GM18858 (cell line): ENCODE measurements at regions not wholly inside any gene's neighbourhood (a gene's known extent, or its start where the extent isn't known, plus 50 kb on each side); places are given as distances from the start of the nearest gene placed in this dataset.
"Not testable (repeated sequence)": the region's sequence is repeated elsewhere in the genome, so short reads cannot be mapped to it uniquely, and the experiment has no call there.

ENCODE experiments used
- ATAC-seq: cut with Tn5 transposase; IDR thresholded peaks from one replicate; pipeline ENCODE4 v1.9.1; 2021; ENCODE audit not compliant: unreplicated experiment

GRCh38 chr7:92924800-92925199 is 88.4 kb upstream of the CDK6 start:
- ATAC-seq = no peak

GRCh38 chr7:92917230-92917629 is 80.9 kb upstream of the CDK6 start:
- no peak for ATAC-seq

DNA sequence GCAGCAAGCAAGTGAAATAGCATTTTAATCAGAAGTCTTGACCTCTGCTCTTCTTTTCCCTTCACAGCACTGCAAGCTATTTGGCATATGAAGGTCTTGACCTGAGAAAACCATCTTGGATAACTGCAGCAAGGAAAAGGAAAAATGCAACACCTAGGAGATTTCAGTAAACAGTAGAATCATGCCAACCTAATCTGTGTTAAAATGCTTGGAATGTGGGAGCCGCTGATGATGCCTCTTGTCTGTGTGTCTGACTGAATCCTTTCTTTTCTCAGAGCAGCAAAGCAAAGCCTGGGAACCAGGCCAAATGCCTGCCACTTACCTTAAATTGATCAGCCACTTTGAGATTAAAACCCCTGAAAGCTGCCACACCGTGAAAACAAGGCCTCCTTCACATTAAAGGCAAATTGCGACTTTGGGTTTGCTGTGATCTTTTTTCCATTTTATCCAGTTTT is 80.4 kb upstream of the CDK6 start:
- ATAC-seq = no peak

GRCh38 chr7:92915348-92915747 is 79.0 kb upstream of the CDK6 start:
- ATAC-seq = no peak

- ATAC-seq = no peak
Measured at GRCh38 chr7:92914645-92915044, 78.3 kb upstream of the CDK6 start.

GRCh38 chr7:92913849-92914248 is 77.5 kb upstream of the CDK6 start:
- ATAC-seq = no peak

DNA sequence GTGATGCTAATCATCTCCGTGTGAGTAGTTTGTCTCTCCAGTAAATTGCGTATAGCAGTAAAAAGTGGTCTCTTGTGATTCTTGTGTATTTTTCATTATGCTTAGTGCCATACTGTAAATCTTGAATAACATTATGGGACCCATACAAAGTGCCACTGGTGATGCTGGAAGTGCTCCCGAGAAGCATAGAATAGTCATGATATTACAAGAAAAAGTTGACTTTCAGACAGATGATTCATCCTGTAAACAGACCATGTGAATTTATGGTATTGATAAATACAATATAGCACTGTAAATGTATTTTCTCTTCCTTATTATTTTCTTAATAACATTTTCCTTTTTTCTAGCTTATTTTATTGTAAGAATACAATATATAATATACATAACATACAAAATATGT is 74.6 kb upstream of the CDK6 start:
- ATAC-seq = no peak

DNA sequence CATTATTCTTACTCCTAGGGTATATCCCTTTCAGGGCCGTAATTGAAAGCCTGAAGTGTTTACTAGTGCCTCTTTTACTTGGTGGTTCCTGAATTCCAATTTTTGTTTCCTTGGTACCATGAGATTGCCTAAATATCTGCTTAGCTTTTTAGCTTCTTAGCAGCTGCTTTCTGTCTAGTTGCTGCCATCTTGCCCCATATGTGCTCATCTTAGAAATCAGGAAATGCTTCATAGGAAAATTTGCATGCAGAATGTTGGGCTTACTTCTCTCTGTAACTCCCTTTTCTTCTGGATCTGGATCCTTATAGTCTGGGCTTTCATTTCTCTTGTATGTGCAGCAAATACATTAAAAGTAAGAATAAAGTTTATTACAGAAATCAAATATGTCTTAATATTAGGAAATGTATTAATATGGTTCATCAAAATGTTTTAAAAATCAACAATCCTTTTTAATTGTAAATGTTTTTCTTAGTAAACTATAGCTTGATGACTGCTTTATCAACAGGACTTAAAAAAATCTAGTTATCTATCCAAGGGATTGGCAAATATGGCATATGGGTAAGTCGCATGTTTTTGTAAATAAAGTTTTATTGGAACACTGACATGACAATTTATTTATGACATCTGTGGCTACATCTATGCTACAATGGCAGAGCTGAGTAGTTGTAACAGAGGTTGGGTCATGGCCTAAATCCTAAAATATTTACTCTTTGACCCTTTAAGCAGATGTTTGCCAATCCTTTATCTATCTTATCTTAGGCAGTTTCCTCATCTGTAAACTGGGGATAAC is 73.5 kb upstream of the CDK6 start:
- ATAC-seq = no peak

DNA sequence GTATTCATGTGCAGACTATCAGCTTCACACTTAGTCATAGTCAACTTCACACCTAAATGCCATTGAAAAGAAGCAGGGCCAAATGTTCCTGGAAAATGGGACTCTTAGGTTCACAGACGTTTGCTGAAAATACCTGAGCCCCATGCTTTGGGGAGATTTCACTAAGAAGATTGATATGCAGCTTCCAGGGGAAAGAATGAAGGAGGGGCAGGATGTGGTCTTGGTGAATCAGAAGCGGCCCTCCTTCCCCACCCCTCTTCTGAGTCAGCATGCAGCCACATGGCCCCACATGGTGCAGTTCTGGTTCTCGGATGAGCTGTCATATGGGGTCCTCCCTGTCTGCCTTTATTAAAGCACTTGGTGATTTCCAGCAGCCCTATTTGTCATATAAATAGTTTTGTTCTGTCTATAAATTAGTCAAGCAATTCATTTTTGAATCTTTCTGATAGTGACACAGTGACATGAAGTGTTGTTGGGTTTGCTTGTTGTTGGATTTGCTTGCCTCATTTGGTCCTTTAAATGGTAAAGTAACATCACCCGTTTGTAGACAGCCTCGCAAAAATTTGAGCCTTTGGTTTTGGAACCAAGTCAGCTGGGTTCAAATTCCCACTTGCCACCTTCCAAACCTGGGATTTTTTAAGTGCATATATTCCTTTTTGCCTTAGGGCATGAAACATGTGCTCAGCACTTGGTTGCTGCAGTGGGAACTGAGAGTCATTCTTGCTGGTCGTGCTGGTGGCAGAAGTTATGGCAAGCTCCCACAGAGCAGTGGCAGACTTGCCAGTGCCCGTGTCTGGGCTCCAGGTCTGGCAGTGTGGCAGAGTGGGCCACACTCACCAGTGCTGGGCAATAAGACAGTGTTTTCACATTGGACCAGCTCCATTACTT is 68.1 kb upstream of the CDK6 start:
- peak; percentile 91 for ATAC-seq

DNA sequence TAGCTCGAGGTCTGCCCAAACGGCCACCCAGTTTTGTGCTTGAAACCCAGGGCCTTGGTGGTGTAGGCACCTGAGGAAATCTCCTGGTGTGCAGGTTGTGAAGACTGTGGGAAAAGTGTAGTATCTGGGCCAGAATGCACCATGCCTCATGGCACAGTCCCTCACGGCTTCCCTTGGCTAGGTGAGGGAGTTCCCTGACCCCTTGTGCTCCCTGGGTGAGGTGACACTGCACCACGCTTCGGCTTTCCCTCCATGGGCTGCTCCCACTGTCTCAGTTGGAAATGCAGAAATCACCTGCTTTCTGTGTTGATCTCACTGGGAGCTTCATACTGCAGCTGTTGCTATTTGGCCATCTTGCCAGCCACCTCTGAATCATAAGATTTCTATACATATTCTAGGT is 62.4 kb upstream of the CDK6 start:
- ATAC-seq = no peak

- ATAC-seq = not testable (repeated sequence)
Measured at GRCh38 chr7:92894857-92895256, 58.5 kb upstream of the CDK6 start.

DNA sequence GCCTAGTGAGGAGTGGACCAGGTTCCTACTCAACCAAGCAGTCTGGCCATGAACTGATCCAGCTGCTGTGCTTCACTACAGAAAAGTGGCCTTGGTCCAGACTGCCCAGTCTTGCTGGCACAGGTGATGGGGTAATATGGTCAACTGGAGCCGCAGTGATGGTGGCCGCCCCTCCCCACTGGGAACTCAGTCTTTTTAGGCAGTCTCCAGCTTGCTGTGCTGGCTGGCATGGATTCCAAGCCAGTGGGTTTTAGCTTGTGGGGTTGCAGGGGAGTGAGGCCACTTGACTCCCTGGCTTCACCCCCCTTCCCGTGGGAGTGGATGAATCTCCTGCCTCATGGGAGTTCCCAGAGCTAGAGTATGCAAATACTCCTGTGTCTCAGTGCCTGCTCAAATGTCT is 52.7 kb upstream of the CDK6 start:
- ATAC-seq = no peak
